Endothelial cell of umbilical vein (primary cell): ENCODE measurements at regions not wholly inside any gene's neighbourhood (a gene's known extent, or its start where the extent isn't known, plus 50 kb on each side); places are given as distances from the start of the nearest gene placed in this dataset.

Experiments
- BruUV-seq: library from RNA; stranded (reverse); fragments of 400-500 nt; replicated peaks from 2 replicates; lab custom pipeline; 2021; lab: Mats Ljungman, UMichigan
- CTCF ChIA-PET: fragments of 300-600, 350-600 bp; sonication (Branson Sonifier 250); formaldehyde crosslinking; loops from one replicate; lab custom pipeline; 2021; ENCODE audit warnings: antibody characterized with exemption, inconsistent platforms; lab: Charles Lee
- POLR2A ChIA-PET: fragments of 300-600, 350-600 bp; sonication (Branson Sonifier 250); formaldehyde crosslinking; loops from one replicate; lab custom pipeline; 2021; ENCODE audit warnings: antibody characterized with exemption, inconsistent platforms; lab: Charles Lee
- DNase-seq: peaks from one replicate; pipeline ENCODE4 v3.0.0-alpha.2; 2011; ENCODE audit warnings: low read depth, low spot score
- FAIRE-seq: peaks from 2 replicates; lab custom pipeline; 2011; peaks lifted over from hg19 to GRCh38; lab: Jason Lieb, UNC
- H2AFZ ChIP-seq: 2 replicates; pipeline ENCODE4 v1.6.0; 2012; ENCODE audit warnings: low read depth, low read length, control low read depth, inconsistent platforms
- H3K27ac ChIP-seq: 2 replicates; pipeline ENCODE4 v1.5.1; 2011; ENCODE audit warnings: low read depth, mild to moderate bottlenecking, control low read depth, low read length, moderate library complexity; ENCODE audit not compliant: insufficient read depth
- H3K27me3 ChIP-seq, 2 experiments: 2 replicates each; pipeline versions ENCODE4 v1.6.0 to v1.6.1; 2011; ENCODE audit warnings: low read length in 2 of 2, mixed read lengths in 1 of 2; ENCODE audit not compliant: control insufficient read depth in 2 of 2, insufficient read depth in 2 of 2
- H3K36me3 ChIP-seq, 2 experiments: 2 replicates in 1 of 2; 3 replicates in 1 of 2; pipeline ENCODE4 v1.5.1; 2011; ENCODE audit warnings: low read length in 2 of 2, mild to moderate bottlenecking in 1 of 2, moderate library complexity in 1 of 2; ENCODE audit not compliant: control insufficient read depth in 2 of 2, insufficient read depth in 2 of 2; ENCODE audit errors: extremely low read depth in 1 of 2
- H3K4me1 ChIP-seq: 3 replicates; pipeline ENCODE4 v1.5.1; 2011; ENCODE audit warnings: mild to moderate bottlenecking, low read length; ENCODE audit not compliant: control insufficient read depth, insufficient read depth; ENCODE audit errors: extremely low read depth
- H3K4me2 ChIP-seq: 2 replicates; pipeline ENCODE4 v1.6.1; 2011; ENCODE audit warnings: low read length, control low read depth, mixed read lengths; ENCODE audit not compliant: insufficient read depth
- H3K4me3 ChIP-seq, 3 experiments: fragments of 200-600 bp in 1 of 3; sonication (generic), shearing (Covaris generic) in 1 of 3; replicated peaks in 1 of 3; 2 replicates each; pipeline ENCODE4 v1.5.1; 2011 to 2016; ENCODE audit warnings: control low read depth in 3 of 3, low read length in 3 of 3, mild to moderate bottlenecking in 2 of 3, inconsistent platforms in 1 of 3, low read depth in 1 of 3, moderate library complexity in 1 of 3; ENCODE audit not compliant: insufficient read depth in 1 of 3
- H3K79me2 ChIP-seq: 2 replicates; pipeline ENCODE4 v1.6.0; 2012; ENCODE audit warnings: low read length, inconsistent platforms; ENCODE audit not compliant: control insufficient read depth, insufficient read depth
- H3K9ac ChIP-seq: replicated peaks from 2 replicates; pipeline ENCODE3; 2011; ENCODE audit warnings: low read length, control low read depth; ENCODE audit not compliant: insufficient read depth; ENCODE audit errors: extremely low read depth
- H3K9me1 ChIP-seq: replicated peaks from 3 replicates; pipeline ENCODE4 v1.6.0; 2011; ENCODE audit warnings: mild to moderate bottlenecking, low read length; ENCODE audit not compliant: control insufficient read depth, insufficient read depth; ENCODE audit errors: extremely low read depth
- H3K9me3 ChIP-seq: replicated peaks from 2 replicates; pipeline ENCODE4 v1.5.1; 2012; ENCODE audit warnings: low read length, inconsistent platforms; ENCODE audit not compliant: control insufficient read depth, insufficient read depth
- H4K20me1 ChIP-seq: replicated peaks from 2 replicates; pipeline ENCODE3; 2011; ENCODE audit warnings: mild to moderate bottlenecking, low read length; ENCODE audit not compliant: control insufficient read depth, insufficient read depth; ENCODE audit errors: extremely low read depth
- FOS ChIP-seq: IDR thresholded peaks from 2 replicates; pipeline ENCODE4 v1.6.1; 2011; ENCODE audit warnings: mild to moderate bottlenecking, low read length, moderate library complexity, borderline replicate concordance; ENCODE audit not compliant: insufficient read depth
- GATA2 ChIP-seq: IDR thresholded peaks from 2 replicates; pipeline ENCODE4 v1.7.0; 2011; ENCODE audit warnings: low read depth, mild to moderate bottlenecking, moderate library complexity, mixed read lengths, low read length; ENCODE audit not compliant: insufficient read length, insufficient read depth
- JUN ChIP-seq: IDR thresholded peaks from 2 replicates; pipeline ENCODE4 v1.6.1; 2011; ENCODE audit warnings: borderline replicate concordance, low read depth; ENCODE audit not compliant: insufficient read length, insufficient read depth
- dilution Hi-C: fragments of 300-500 bp; cut with MboI; formaldehyde crosslinking; loops from one replicate; pipeline ENCODE4 v1.15.0; 2019; ENCODE audit warnings: low sequenced_read_pairs; ENCODE audit not compliant: extremely low pct_ligation_motif_present
- intact Hi-C: fragments of 100-400 bp; cut with micrococcal nuclease; formaldehyde crosslinking; loops from one replicate; pipeline ENCODE4 v1.10.0; 2022
- TF ChIP-seq, protein P1 (sequence below), 2 donors: IDR thresholded peaks; 1 replicate in 1 of 2; 2 replicates in 1 of 2; pipeline ENCODE4 v1.5.1; 2011; ENCODE audit warnings: low read length in 2 of 2, mild to moderate bottlenecking in 2 of 2, moderate library complexity in 2 of 2, control low read depth in 1 of 2, inconsistent platforms in 1 of 2, low read depth in 1 of 2; ENCODE audit not compliant: insufficient read depth in 1 of 2; ENCODE audit errors: extremely low read depth in 1 of 2
- TF ChIP-seq, protein P2 (sequence below): IDR thresholded peaks from 2 replicates; pipeline ENCODE4 v1.6.1; 2011; ENCODE audit not compliant: insufficient read depth, insufficient read length

DNA sequence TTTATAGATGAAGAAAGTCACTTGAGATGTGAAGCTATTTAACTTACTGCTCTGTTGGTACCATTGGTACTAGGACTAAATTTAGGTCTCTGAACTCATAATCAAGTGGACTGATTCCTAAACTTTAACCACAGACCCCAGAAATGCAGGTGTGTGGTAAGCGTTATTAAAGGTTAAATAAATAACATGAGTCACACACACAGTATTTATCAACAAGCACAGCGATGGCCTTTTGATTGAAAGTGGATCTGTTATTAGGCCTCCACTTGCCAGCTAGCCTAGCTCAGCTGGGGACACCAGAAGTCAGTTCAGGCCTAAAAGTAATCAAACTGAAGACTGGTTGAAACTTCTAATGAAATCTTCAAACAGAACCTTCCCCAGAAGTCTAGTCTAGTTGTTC, 161.3 kb upstream of the DPP10 start:
- BruUV-seq = no TSS peak

DNA sequence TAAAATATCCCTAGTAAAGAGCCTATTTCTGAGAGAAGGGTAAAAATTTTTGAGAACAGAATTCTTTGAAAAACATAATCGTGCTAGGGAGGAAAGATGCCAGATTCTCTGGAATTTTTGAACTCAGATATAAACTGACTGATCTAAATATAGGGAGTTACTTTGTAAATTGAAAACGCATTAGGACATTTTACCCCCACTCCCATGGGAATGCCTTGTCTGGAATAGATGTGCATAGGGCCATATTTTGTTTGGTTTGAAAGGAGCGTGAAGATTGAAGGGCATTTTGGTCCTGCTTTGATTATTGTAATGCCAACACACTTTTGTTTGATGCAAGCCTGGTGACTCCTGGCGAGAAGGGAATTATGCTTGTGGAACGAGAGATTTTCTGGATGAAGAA, 158.7 kb upstream of the DPP10 start:
- FAIRE-seq (no peak), DNase-seq (no peak)
- H3K4me1 ChIP-seq = no peaks in the 10 kb centered on the region
- H3K4me3 ChIP-seq = no peak overlapping the region
- no peak overlapping the region for H3K4me2 ChIP-seq
- H3K27ac ChIP-seq = no peak overlapping the region
- H3K36me3 ChIP-seq = no peaks in the 10 kb centered on the region
- H3K27me3 ChIP-seq = no peaks in the 10 kb centered on the region
- no TSS peak for BruUV-seq
- CTCF ChIA-PET = no interaction called here
- H4K20me1 ChIP-seq = no peaks in the 10 kb centered on the region
- H3K9me3 ChIP-seq = peaks cover 2% of the 10 kb centered on the region
- H3K9ac ChIP-seq = no peak overlapping the region
- TF ChIP-seq, protein P1, sequence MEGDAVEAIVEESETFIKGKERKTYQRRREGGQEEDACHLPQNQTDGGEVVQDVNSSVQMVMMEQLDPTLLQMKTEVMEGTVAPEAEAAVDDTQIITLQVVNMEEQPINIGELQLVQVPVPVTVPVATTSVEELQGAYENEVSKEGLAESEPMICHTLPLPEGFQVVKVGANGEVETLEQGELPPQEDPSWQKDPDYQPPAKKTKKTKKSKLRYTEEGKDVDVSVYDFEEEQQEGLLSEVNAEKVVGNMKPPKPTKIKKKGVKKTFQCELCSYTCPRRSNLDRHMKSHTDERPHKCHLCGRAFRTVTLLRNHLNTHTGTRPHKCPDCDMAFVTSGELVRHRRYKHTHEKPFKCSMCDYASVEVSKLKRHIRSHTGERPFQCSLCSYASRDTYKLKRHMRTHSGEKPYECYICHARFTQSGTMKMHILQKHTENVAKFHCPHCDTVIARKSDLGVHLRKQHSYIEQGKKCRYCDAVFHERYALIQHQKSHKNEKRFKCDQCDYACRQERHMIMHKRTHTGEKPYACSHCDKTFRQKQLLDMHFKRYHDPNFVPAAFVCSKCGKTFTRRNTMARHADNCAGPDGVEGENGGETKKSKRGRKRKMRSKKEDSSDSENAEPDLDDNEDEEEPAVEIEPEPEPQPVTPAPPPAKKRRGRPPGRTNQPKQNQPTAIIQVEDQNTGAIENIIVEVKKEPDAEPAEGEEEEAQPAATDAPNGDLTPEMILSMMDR (IDR thresholded peaks at IDR 0.05; ENCODE audit: extremely low read depth in 1 of 2, insufficient read depth in 1 of 2, low read depth in 1 of 2, low read length in 2 of 2) = no peak
- TF ChIP-seq GATA2 (no peak), FOS (no peak), JUN (no peak)
- no peaks in the 10 kb centered on the region for H3K9me1 ChIP-seq
- no peaks in the 10 kb centered on the region for H3K79me2 ChIP-seq
- POLR2A ChIA-PET = no interaction called here
- H2AFZ ChIP-seq = no peak overlapping the region
- intact Hi-C loops = no loop called here
- dilution Hi-C loops = no loop called here

More for the DNA sequence above, 161.3 kb upstream of the DPP10 start:
- H3K27me3 ChIP-seq = no peaks in the 10 kb centered on the region
- H3K36me3 ChIP-seq = no peaks in the 10 kb centered on the region
- intact Hi-C loops = no loop called here
- no peaks in the 10 kb centered on the region for H3K9me1 ChIP-seq
- no peak overlapping the region for H3K4me2 ChIP-seq
- H4K20me1 ChIP-seq = no peaks in the 10 kb centered on the region
- H3K27ac ChIP-seq = no peak overlapping the region
- no peak overlapping the region for H3K4me3 ChIP-seq
- H3K9me3 ChIP-seq = peaks cover 2% of the 10 kb centered on the region
- no peak for DNase-seq
- POLR2A ChIA-PET = no interaction called here
- dilution Hi-C loops = no loop called here
- no peaks in the 10 kb centered on the region for H3K4me1 ChIP-seq
- no peaks in the 10 kb centered on the region for H3K79me2 ChIP-seq
- TF ChIP-seq JUN (no peak), GATA2 (no peak)
- TF ChIP-seq, protein P1 (IDR thresholded peaks at IDR 0.05; ENCODE audit: extremely low read depth in 1 of 2, insufficient read depth in 1 of 2, low read depth in 1 of 2, low read length in 2 of 2) = no peak
- TF ChIP-seq, protein P2, sequence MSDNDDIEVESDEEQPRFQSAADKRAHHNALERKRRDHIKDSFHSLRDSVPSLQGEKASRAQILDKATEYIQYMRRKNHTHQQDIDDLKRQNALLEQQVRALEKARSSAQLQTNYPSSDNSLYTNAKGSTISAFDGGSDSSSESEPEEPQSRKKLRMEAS = no peak
- H3K9ac ChIP-seq = no peak overlapping the region
- H2AFZ ChIP-seq = no peak overlapping the region
- FAIRE-seq = no peak
- CTCF ChIA-PET = no interaction called here
